NCI-H2029 treated with DMSO at 0.1 percent for 48 hours (cell line): ENCODE measurements at regions not wholly inside any gene's neighbourhood (a gene's known extent, or its start where the extent isn't known, plus 50 kb on each side); places are given as distances from the start of the nearest gene placed in this dataset.
"Not testable (repeated sequence)": the region's sequence is repeated elsewhere in the genome, so short reads cannot be mapped to it uniquely, and the experiment has no call there.

Experiments
- DNase-seq: peaks from one replicate; lab custom pipeline; 2025; lab: John Stamatoyannopoulos, UW

DNA sequence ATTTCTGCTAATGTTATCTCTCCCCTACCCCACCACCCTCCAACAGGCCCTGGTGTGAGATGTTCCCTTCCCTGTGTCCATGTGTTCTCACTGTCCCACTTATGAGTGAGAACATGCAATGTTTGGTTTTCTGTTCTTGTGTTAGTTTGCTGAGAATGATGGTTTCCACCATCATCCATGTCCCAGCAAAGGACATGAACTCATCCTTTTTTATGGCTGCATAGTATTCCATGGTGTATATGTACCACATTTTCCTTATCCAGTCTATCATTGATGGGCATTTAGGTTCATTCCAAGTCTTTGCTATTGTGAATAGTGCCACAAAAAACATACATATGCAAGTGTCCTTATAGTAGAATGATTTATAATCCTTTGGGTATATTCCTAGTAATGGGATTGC, 104.5 kb downstream of the ZNF33B start:
- not testable (repeated sequence) for DNase-seq

DNA sequence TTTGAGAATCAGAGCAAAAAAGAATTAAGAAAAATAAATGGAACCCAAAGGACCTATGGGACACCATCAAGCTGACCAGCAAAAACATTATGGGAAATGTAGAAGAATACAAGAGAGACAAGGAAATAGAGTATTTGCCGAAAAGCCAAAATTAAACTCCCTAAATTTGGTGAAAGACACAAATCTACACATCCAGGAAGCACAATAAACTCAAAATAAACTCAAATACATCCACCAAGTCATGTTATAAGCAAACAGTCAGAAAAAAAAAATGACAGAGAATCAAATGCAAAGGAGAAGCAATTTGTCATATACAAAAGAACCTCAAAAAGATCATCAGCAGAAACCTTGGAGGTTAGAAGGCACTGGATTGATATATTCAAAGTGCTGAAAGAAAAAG, 105.4 kb downstream of the ZNF33B start:
- DNase-seq = no peak

DNA sequence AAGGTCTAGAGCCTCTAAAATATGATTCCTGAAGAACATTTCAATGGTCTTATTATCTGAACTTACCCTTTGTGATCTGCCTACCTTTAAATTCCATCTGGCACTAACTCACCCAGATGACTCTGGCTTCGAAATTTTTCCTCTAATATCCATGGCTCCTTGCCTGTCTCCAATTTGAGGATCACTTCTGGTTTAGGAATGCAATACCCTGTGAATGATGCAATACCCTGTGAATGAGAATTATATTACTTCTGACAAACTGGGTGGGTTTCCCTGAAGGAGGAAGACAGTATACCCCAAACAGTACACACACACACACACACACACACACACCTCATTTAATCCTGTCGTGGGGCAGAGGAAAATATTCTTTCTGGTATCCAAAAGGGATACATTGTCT, 115.3 kb downstream of the ZNF33B start:
- DNase-seq = no peak

DNA sequence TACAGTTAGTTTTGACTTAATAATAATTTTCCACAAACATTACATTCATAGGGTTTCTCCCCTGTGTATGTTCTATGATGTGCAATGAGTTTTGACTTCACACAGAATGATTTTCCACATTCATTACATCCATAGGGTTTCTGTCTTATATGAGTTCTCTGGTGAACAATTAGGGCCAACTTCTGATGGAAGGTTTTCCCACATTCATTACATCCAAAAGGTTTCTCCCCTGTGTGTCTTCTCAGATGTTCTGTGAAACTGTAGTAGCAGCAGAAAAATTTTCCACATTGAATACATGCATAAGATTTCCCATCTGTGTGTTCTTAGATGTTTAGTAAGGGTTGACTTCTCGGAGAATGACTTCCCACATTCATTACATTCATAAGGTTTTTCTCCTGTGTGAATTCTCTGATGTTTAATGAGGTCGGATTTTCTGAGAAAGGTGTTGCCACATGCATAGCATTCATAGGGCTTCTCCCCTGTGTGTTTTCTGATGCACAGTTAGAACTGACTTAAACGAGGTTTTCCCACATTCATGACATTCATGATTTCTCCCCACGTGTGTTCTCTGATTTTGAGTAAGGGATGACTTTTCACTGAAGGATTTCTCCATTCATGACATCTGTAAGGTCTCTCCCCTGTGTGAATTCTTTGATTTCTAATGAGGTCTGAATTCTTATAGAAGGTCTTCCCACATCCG, 118.5 kb downstream of the ZNF33B start:
- no peak for DNase-seq

DNA sequence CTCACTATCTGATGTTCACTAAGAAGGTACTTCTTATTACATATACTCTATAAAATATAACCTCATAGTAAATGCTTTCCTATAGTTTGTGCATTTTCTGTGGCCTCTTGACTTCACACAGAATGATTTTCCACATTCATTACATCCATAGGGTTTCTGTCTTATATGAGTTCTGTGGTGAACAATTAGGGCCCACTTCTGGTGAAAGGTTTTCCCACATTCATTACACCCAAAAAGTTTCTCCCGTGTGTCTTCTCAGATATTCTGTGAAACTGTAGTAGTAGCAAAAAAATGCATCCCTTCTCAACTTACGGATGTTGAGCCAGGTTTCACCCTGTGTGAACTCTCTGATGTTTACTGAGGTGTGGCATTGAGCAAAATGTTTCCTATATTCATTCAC, 119.3 kb downstream of the ZNF33B start:
- no peak for DNase-seq

DNA sequence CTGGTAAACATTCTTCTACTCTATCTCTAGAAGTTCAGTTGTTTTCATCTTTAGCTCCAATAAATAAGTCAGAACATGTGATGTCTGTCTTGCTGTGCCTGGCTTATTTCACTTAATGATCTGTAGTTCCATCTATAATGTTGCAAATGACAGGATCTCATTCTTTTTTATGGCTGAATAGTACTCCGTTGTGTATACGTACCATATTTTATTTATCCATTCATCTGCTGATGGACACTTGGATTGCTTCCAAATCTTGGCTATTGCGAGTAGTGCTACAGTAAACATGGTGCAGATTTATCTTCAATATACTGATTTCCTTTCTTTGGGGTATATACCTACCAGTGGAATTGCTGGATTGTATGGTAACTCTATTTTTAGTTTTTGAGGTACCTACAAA, 124.4 kb downstream of the ZNF33B start:
- DNase-seq = no peak

DNA sequence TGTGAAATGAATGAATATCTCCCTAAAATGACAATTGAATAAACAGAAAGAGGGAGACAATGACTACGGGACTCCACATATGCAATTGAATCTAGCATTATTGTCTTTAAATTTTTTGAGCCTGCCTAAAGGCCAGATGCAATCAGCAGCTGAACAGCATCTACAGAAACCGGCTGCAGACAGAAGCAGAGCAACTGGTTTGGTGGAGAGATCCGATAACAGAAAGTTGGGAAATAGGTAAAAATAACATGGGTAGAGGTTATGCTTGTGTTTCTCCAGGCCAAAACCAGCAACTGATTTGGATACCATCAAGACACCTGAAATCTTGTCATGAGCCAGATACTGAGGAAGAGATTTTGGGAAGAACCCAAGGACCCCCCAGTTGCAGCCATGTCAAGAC, 146.6 kb downstream of the ZNF33B start:
- DNase-seq = no peak

DNA sequence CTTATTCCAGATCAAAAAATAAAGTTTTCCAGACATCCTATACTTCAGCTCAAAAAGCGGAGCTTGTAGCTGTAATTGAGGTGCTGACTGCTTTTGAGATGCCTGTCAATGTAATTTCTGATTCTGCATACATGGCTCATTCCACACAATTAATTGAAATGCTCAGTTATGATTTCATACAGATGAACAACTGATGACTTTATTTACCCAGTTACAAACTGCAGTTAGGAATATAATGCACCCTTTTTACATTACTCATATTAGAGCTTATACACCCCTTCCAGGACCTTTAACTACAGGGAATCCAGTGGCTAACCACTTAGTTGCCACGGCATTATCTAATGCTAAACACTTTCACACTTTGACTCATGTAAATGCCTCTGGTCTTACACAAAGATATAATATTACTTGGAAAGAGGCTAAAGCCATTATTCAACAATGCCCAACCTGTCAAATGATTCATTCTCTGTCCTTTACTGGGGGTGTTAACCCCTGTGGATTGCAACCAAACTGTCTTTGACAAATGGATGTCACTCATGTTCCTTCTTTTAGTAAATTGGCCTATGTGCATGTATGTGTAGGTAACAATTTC, 147.3 kb downstream of the ZNF33B start:
- no peak for DNase-seq

DNA sequence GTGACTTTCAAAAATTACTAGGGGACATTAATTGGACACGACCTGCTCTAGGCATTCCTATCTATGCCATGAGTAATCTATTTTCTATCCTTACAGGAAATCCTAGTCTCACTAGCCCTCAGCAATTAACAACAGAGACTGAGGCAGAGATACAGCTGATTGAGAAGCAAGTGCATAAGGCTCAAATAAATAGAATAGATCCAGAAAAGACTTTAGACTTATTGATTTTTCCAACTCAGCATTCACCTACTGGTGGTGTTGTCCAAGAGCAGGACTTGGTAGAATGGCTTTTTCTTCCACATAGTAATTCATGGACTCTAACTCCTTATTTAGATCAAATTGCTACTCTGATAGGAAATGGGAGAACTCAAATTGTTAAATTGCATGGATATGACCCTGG, 148.0 kb downstream of the ZNF33B start:
- DNase-seq = no peak

DNA sequence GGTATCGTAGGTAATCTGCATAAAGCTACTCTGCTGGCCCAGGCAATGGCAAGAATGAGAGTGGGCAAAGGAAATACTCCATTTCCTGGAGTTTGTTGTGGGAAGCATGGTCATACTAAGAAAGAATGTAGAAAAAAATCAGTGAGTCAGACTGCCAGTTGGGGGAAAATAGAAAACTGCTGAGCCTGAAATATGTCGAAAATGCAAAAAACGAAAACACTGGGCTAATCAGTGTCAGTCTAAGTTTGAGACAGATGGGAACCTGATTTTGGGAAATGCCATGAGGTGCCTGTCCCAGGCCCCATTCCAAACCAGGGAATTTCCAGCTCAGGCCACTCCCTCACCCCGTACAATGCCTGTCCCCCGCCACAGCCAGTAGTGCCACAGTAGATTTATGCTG, 150.0 kb downstream of the ZNF33B start:
- no peak for DNase-seq

DNA sequence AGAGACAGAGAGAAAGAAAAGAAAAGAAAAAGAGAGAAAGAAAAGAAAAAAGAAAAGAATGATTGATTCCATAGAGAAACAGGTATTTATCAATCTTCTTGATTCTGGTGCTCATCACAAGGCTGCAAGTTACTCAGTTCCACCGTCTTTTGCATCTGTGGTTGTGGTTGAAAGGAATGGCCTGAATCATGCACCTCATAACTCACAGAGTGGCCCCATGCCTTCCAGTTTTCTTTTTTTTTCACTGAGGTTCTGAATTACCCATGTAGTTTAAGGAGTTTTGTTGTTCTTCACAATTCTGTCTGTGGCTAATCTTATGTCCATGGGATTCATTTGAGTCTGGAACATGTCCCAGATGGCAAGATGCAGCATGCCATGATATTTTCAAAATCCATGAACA, 156.0 kb downstream of the ZNF33B start:
- DNase-seq = no peak

DNA sequence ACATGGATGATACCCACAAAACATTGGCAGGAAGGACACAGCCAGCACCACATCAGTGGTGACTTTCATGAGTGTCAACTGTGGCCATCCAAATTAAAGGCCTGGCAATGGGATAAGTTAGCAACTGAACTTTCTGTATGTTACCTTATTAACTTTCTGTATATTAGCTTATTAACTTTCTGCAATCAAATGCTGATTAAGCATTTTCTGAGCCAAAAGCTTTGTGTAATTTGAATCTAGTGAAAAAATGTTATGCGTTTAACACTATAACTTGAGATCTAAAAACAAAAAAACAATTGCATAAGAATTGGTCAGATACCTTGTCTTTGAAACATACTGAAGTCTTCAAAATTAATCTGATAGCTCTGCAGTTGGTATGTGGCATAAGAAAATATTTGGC, 159.3 kb downstream of the ZNF33B start:
- no peak for DNase-seq

DNA sequence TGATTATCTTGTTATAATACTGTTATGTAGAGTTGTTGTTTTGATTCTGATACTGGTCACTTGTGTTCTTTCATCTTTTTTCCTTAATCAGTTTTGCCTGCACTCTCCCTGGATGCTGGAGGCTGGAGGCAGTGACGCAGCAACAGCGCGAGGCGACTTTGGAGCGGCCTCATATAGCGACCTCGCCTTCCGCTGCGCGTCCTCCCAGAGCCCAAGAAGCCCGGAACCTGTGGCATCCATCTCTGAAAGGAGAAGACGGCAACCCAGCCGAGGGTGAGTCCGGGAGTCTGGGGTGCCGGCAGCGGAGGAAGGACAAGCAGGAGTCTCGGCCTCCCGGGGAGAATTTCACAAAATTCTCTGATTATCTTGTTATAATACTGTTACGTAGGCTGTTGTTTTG, 161.2 kb downstream of the ZNF33B start:
- no peak for DNase-seq

DNA sequence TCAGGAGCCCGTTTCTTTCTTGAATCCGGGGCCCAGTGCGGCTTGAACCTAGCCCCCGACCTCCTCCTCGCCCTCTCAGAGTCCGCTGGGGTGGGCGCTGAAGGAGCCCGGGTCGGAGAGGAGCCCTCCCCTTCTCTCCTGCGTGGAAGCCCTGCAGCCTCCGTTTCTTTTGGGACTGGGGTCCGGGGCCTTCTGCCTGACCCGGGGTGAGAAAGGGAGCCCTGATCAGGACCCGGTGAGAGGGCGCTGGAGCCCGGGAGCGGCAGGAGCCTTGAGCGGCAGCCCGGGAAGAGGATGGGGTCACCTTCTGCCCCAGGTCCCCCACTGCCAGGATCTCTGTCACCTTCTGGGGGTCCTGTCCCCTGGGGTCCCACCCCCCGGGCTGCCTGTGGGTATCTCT, 162.3 kb downstream of the ZNF33B start:
- no peak for DNase-seq

DNA sequence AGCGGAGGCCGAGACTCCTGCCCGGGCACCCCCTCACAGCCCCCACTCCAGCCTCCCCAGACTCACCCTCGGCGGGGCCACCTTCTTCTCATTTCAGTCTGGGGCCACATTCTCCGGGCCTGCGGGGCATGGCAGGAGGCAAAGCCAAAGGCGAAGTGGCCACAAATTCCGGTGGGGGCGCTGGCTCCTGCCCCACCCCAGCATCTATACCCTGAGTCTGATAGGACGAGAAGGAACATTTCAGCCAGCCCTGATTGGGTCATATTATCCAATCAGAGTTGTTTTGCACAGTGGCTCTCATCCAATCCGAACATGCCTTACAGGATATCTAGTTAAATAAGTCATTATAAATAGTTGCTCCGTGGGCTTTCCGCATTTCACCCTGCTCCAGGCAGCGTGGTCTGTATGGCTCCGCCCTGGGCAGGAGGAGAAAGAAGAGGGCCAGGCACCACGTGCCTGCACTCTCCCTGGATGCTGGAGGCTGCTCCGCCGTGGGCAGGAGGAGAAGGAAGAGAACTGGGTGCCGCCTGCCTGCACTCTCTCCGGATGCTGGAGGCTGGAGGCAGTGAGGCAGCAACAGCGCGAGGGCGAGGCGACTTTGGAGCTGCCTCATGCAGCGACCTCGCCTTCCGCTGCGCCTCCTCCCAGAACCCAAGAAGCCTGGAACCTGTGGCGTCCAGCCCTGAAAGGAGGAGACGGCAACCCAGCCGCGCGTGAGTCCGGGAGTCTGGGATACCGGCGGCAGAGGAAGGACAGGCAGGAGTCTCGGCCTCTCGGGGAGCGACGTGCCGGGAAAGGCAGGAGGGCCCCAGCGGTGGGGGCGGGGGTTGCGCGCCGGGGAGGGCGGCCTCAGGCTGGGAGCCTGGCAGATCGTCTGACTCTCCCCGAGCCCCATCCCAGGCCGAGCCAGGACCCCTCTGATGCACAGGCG, 162.9 kb downstream of the ZNF33B start:
- no peak for DNase-seq

DNA sequence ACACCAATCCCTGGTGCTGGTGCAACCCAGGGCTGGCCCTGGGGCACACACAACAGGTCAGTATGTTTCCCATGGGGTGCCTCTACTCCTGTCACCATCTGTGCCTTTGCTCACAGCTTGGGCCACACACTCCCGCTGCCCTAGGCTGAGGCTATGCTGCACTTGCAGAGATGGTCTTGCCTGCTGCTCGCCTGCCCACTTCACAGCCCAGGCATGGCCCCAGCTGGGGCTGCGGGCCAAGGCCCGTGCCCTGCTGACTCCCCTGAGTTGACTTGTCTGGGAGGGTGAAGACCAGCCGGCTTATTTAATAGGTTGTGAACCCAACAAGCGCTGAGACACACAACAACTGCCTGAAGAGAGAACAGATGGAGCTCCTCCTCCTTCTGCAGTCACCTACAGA, 184.1 kb downstream of the ZNF33B start:
- DNase-seq = no peak

DNA sequence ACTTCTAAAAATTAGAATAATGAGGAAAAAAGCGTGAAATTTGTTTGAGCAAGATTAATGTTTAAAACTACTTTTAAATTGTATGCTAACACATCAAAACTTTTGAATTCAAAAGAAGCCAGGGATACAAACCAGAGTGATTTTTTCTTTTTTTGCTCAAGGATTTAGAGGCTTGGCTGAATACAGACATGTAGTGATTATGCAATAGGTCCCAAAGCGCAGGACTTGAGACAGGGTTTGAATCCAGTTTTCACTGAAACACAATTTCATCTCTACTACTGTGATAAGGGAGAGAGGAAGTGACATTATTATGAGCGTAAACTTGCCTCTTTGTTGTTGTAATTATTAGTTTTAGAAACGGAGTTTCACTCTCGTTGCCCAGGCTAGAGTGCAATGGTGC, 207.3 kb downstream of the ZNF33B start:
- DNase-seq = no peak

DNA sequence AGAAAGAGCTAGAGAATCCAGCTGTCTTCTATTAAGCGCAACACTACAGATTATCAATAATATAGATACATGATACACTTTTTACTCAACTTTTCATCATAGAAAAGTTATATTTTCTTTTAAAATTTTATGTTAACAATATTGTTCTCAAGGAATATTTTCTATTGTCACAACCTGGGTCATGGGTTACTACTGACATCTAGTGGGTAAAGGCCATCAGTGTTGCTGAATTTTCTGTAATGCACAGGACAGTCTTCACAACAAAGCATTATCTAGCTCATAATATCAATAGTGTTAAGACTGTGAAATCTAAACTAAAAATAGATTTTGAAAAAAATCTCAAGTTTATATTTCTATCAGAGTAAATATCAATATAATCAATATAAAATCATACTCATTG, 209.8 kb downstream of the ZNF33B start:
- no peak for DNase-seq

DNA sequence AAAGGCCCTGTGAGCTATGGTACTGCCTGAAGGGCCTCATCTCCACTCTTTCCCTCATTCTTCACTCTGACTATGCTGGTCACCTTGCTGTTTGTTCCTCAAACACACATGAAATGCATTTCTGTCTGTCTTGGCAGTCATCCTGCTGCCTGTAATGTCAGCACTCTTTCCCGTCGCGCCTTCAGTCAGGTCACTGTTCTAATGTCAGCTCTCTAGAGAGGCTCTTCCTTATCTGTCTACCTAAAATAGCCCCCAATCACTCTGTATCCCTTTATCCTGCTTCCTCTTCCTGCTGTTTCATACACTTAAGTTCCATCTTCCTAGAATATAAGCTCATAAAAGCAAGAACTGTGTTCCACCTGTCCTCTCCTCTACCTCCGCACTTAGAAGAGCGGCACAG, 215.5 kb downstream of the ZNF33B start:
- DNase-seq = no peak

DNA sequence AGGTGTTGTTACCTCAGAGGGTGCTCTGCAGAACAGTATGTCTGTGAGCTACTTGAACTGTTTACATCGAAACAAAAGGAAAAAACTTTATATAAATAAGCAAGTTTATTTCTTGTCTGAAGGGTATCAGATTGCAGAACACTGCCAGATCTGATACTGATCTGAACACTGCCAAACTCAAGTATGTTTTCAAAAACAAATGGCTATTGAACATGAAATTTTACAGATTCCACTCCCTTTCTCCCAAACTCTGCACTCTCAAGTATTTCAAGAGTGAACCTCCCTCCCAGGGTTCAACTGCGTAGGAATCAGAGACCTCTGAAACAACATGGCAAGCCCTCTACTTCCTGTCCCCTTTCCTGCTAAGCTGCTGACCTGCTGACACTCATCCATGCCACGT, 216.6 kb downstream of the ZNF33B start:
- no peak for DNase-seq

DNA sequence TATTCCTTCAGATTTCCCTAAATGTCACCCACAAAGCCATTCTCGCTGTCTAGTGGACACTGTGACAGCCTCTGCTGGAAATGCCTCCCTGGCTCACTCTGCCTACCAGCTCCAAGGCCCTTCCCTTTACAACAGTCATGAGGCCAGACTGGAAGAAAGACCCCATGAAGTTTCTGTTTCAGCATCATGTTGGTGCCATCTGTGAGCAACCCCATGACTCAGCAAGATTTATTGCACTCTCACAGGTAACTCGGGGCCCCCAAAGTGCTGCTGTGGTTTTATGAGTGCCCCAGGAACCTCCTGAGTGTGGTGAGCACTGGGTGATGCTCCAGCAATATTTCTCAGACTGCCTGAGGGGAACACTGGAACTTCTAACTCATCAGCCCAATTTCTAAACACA, 218.6 kb downstream of the ZNF33B start:
- DNase-seq = no peak

DNA sequence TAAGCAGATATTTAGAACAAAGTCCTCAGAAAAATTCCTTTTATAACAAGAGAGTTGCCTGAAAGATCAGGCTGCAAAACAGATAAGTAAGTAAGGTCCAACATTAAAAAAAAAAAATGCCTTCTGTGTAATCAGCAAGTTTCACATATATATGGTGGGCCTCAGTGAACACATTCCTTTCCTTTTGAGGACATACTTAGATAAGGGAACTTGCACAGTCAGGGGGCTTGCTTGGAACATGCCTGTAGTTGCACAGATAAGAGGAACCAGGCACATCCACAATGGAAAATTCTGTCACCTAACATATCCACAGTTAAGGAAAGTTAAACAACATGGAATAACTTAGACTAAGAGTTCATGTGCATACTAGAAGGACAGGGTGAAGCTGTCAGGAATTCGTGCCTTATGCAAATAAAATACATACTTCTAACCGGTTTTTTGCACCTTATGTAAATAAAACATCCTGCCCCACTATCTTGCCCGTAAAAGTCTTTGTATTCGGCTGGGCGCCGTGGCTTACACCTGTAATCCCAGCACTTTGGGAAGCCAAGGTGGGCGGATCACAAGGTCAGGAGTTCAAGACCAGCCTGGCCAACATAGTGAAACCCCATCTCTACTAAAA, 257.3 kb downstream of the ZNF33B start:
- DNase-seq = no peak
